OCI-LY7 (cell line): ENCODE measurements at regions not wholly inside any gene's neighbourhood (a gene's known extent, or its start where the extent isn't known, plus 50 kb on each side); places are given as distances from the start of the nearest gene placed in this dataset.

Experiments used
- CTCF ChIP-seq: fragments of 200-600 bp; sonication (generic); conservative IDR thresholded peaks from 2 replicates; pipeline ENCODE4 v1.5.1; 2014; ENCODE audit warnings: mild to moderate bottlenecking, antibody characterized with exemption, low read length, moderate library complexity, mixed read lengths
- EZH2phosphoT487 ChIP-seq: fragments of 200-600 bp; sonication (generic); IDR thresholded peaks from 2 replicates; pipeline ENCODE4 v1.6.1; 2018; ENCODE audit warnings: low read depth, borderline replicate concordance, mild to moderate bottlenecking, mixed run types, antibody characterized with exemption, low read length, moderate library complexity, mixed read lengths

GRCh38 chr7:98727146-98727709 lies 110.1 kb downstream of the NPTX2 start:
- TF ChIP-seq CTCF (no peak), EZH2phosphoT487 (no peak)
